CD4-positive, alpha-beta T cell (primary cell): ENCODE measurements at regions not wholly inside any gene's neighbourhood (a gene's known extent, or its start where the extent isn't known, plus 50 kb on each side); places are given as distances from the start of the nearest gene placed in this dataset.

Source experiments
- ATAC-seq: fragments of 200-7000 bp; cut with Tn5 transposase; one replicate; pipeline ENCODE4 v1.10.0; 2022; ENCODE audit warnings: mild to moderate bottlenecking; ENCODE audit not compliant: poor library complexity
- CTCF ChIA-PET: fragments of 350-600 bp; sonication (Branson Sonifier 250); formaldehyde crosslinking; loops from one replicate; lab custom pipeline; 2021; ENCODE audit warnings: antibody characterized with exemption, inconsistent platforms; lab: Charles Lee
- POLR2A ChIA-PET: fragments of 350-600 bp; sonication (Branson Sonifier 250); formaldehyde crosslinking; loops from one replicate; lab custom pipeline; 2021; ENCODE audit warnings: antibody characterized with exemption, inconsistent platforms; lab: Charles Lee
- DNase-seq, 14 experiments: peaks; one replicate each; pipeline ENCODE4 v3.0.0-alpha.2; 2013 to 2020; ENCODE audit warnings: mixed read lengths in 2 of 14
- H3K27ac ChIP-seq, 2 donors: one replicate each; pipeline versions ENCODE4 v1.5.1 to v1.7.0; 2013; ENCODE audit warnings: low read length in 2 of 2, low read depth in 1 of 2, mild to moderate bottlenecking in 1 of 2
- H3K27me3 ChIP-seq, 2 experiments: 1 replicate in 1 of 2; 2 replicates in 1 of 2; pipeline versions ENCODE4 v1.6.1 to v1.7.0; 2013; ENCODE audit warnings: low read length in 2 of 2, control low read depth in 1 of 2, mild to moderate bottlenecking in 1 of 2, moderate library complexity in 1 of 2; ENCODE audit not compliant: insufficient read depth in 2 of 2, control insufficient read depth in 1 of 2
- H3K36me3 ChIP-seq: one replicate; pipeline ENCODE4 v1.6.1; 2013; ENCODE audit warnings: low read length, control low read depth; ENCODE audit not compliant: insufficient read depth
- H3K4me1 ChIP-seq: one replicate; pipeline ENCODE4 v1.6.1; 2013; ENCODE audit warnings: low read length, control low read depth; ENCODE audit not compliant: insufficient read depth
- H3K4me3 ChIP-seq: one replicate; pipeline ENCODE4 v1.5.1; 2013; ENCODE audit warnings: mild to moderate bottlenecking, low read length, moderate library complexity
- H3K9me3 ChIP-seq, 2 experiments: 1 replicate in 1 of 2; 2 replicates in 1 of 2; pipeline versions ENCODE4 v1.6.1 to v1.7.0; 2013; ENCODE audit warnings: low read length in 2 of 2, mild to moderate bottlenecking in 2 of 2, control low read depth in 1 of 2, moderate library complexity in 1 of 2; ENCODE audit not compliant: control insufficient read depth in 1 of 2, insufficient read depth in 1 of 2
- H3K27ac Mint-ChIP-seq: one replicate; pipeline ENCODE4 v1.8.0; 2020; ENCODE audit warnings: mixed read lengths
- H3K27me3 Mint-ChIP-seq: one replicate; pipeline ENCODE4 v1.8.0; 2021; ENCODE audit warnings: mixed read lengths
- H3K36me3 Mint-ChIP-seq: one replicate; pipeline ENCODE4 v1.8.0; 2021; ENCODE audit warnings: low read depth, mixed read lengths
- H3K4me1 Mint-ChIP-seq: one replicate; pipeline ENCODE4 v1.8.0; 2021; ENCODE audit warnings: low read depth, mixed read lengths
- H3K4me3 Mint-ChIP-seq: one replicate; pipeline ENCODE4 v1.8.0; 2020; ENCODE audit warnings: mild to moderate bottlenecking, mixed read lengths
- H3K9me3 Mint-ChIP-seq: one replicate; pipeline ENCODE4 v1.8.0; 2020; ENCODE audit warnings: mixed read lengths
- intact Hi-C, 2 experiments: fragments of 100-400 bp; cut with DNase I in 1 of 2; cut with micrococcal nuclease in 1 of 2; formaldehyde crosslinking; loops; one replicate each; pipeline versions ENCODE4 v1.15.1 to v1.9.0; 2023 to 2025; cut with DNase I, micrococcal nuclease
- TF ChIP-seq, protein P1 (sequence below): fragments of 200-600 bp; IDR thresholded peaks from one replicate; pipeline ENCODE4 v1.8.0; 2022; ENCODE audit warnings: antibody characterized with exemption, mild to moderate bottlenecking

DNA sequence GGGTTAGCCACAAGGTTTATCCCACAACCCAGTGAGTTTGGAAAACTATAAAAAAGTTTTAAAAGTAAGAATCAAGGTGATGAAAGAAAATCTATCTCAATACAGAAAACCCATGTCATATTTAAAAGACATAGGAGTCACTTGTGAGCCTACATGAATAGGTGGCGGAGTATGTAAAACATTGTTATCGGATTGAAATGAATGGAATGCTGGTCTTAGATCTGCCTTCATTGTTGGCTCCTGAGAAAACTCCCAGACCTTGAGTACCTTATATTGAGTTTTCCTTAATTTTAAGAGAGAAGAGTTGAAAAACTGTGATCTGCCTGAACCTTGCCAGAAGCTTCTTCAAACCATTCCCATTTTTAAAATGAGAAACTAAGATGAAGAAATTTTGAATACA lies 551.1 kb downstream of the EFNA5 start:
- H3K4me1 Mint-ChIP-seq = no peaks in the 10 kb centered on the region

DNA sequence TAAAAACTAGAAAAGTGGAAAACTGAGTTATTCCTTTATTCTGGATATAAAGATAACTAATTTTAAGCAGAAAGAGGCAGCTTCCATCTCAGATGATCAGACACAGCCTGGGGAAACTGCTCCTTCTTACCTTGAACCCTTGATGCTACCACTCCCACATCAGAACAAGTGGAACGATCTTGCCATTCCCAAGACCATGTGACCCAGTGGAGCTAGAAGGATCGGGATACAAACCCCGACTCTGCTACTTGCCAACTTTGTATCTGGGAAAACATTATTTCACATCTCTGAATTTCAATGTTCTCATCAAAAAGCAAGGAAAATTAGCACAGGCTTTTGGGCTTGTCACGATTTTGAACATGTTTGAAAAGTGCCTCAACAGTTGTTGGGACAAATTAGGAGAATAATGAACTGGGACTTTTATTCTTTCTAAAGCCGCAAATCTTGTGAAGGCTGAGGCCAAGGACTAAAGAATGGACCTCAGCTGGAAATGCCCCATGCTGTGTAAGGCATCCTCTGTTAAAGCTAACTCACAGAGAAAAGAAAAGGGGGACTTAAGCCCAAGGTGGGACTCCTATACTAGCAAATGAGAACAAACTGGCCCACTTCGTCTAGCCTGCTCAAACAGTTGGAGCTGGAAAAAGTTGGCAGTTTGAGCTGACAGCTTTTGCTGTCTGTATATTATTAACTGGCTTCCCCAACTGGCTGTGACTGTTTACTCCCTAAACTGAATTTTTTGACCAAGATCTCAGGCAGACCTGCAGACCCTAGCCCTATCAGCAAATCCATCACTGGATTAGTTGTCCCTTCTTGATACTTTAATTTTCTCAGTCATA lies 552.3 kb downstream of the EFNA5 start:
- H3K4me3 ChIP-seq = no peak overlapping the region
- H3K27me3 ChIP-seq = no peaks in the 10 kb centered on the region
- Mint-ChIP-seq H3K36me3 (no peaks in the 10 kb centered on the region), H3K9me3 (peaks cover 1% of the 10 kb centered on the region), H3K27me3 (no peaks in the 10 kb centered on the region), H3K4me3 (no peak overlapping the region), H3K4me1 (no peaks in the 10 kb centered on the region), H3K27ac (no peak overlapping the region)
- no peaks in the 10 kb centered on the region for H3K9me3 ChIP-seq
- ATAC-seq = no peak
- no peaks in the 10 kb centered on the region for H3K4me1 ChIP-seq
- DNase-seq = no peak
- H3K27ac ChIP-seq = no peak overlapping the region
- H3K36me3 ChIP-seq = no peaks in the 10 kb centered on the region
- CTCF ChIA-PET = no interaction called here
- intact Hi-C loops = no loop called here
- TF ChIP-seq, protein P1, sequence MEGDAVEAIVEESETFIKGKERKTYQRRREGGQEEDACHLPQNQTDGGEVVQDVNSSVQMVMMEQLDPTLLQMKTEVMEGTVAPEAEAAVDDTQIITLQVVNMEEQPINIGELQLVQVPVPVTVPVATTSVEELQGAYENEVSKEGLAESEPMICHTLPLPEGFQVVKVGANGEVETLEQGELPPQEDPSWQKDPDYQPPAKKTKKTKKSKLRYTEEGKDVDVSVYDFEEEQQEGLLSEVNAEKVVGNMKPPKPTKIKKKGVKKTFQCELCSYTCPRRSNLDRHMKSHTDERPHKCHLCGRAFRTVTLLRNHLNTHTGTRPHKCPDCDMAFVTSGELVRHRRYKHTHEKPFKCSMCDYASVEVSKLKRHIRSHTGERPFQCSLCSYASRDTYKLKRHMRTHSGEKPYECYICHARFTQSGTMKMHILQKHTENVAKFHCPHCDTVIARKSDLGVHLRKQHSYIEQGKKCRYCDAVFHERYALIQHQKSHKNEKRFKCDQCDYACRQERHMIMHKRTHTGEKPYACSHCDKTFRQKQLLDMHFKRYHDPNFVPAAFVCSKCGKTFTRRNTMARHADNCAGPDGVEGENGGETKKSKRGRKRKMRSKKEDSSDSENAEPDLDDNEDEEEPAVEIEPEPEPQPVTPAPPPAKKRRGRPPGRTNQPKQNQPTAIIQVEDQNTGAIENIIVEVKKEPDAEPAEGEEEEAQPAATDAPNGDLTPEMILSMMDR = no peak
- POLR2A ChIA-PET = no interaction called here

More for the DNA sequence above, 551.1 kb downstream of the EFNA5 start:
- intact Hi-C loops = no loop called here
- no peak for ATAC-seq
- no peaks in the 10 kb centered on the region for H3K9me3 ChIP-seq
- no peak overlapping the region for H3K27ac ChIP-seq
- Mint-ChIP-seq H3K36me3 (no peaks in the 10 kb centered on the region), H3K4me3 (no peak overlapping the region), H3K27me3 (no peaks in the 10 kb centered on the region), H3K9me3 (no peaks in the 10 kb centered on the region), H3K27ac (no peak overlapping the region)
- no peaks in the 10 kb centered on the region for H3K4me1 ChIP-seq
- TF ChIP-seq, protein P1 = no peak
- CTCF ChIA-PET = no interaction called here
- H3K4me3 ChIP-seq = no peak overlapping the region
- H3K36me3 ChIP-seq = no peaks in the 10 kb centered on the region
- DNase-seq = no peak
- POLR2A ChIA-PET = no interaction called here
- H3K27me3 ChIP-seq = no peaks in the 10 kb centered on the region

DNA sequence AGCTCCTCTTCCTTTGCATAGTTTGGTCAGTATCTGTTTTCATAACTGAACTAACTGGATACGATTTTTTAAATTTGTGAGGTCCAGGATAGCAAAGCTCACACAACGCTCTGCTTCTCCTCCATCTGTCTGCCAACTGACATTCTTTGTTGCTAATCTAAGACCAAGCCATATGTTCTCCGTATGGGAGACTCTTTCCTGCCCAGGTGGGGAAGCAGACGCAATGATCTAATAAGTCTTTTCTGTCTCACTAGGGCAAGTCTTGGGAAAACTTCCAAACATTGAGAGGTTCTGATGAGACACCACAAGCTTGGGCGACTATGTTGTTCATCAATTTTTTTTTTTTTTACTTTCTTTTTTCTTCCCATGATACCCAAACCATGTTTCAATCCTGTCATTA lies 558.5 kb downstream of the EFNA5 start:
- Mint-ChIP-seq H3K4me3 (no peak overlapping the region), H3K27me3 (no peaks in the 10 kb centered on the region), H3K9me3 (peaks cover 14% of the 10 kb centered on the region), H3K4me1 (no peaks in the 10 kb centered on the region), H3K36me3 (no peaks in the 10 kb centered on the region), H3K27ac (no peak overlapping the region)
- CTCF ChIA-PET = interaction anchor here (0.6 kb wide), 1 partner anchor 522 kb away, joined by 3 read pairs; no protein-coding TSS in a partner anchor
- H3K4me3 ChIP-seq = no peak overlapping the region
- H3K27me3 ChIP-seq = no peaks in the 10 kb centered on the region
- intact Hi-C loops = no loop called here
- H3K4me1 ChIP-seq = no peaks in the 10 kb centered on the region
- ATAC-seq (no peak), DNase-seq (no peak)
- no peaks in the 10 kb centered on the region for H3K36me3 ChIP-seq
- TF ChIP-seq, protein P1 = no peak
- no peak overlapping the region for H3K27ac ChIP-seq
- POLR2A ChIA-PET = no interaction called here
- H3K9me3 ChIP-seq = no peaks in the 10 kb centered on the region
